Activated CD4-positive, CD25-positive, alpha-beta regulatory T cell treated with anti-CD3 and anti-CD28 coated beads, Interleukin-2, amount 50 U/mL, for 24 hours (primary cell): ENCODE measurements at regions not wholly inside any gene's neighbourhood (a gene's known extent, or its start where the extent isn't known, plus 50 kb on each side); places are given as distances from the start of the nearest gene placed in this dataset.

Experiments used
- ATAC-seq, 2 donors: fragments of 150-1000 bp; cut with Tn5 transposase; one replicate each; pipeline ENCODE4 v1.10.0; 2021; ENCODE audit warnings: mild to moderate bottlenecking in 1 of 2, moderate library complexity in 1 of 2

GRCh38 chr11:111019871-111020670 is 225.5 kb upstream of the POU2AF2 start:
- ATAC-seq: no peak

- no peak for ATAC-seq
Measured at GRCh38 chr11:111019451-111019850, 226.1 kb upstream of the POU2AF2 start.

DNA sequence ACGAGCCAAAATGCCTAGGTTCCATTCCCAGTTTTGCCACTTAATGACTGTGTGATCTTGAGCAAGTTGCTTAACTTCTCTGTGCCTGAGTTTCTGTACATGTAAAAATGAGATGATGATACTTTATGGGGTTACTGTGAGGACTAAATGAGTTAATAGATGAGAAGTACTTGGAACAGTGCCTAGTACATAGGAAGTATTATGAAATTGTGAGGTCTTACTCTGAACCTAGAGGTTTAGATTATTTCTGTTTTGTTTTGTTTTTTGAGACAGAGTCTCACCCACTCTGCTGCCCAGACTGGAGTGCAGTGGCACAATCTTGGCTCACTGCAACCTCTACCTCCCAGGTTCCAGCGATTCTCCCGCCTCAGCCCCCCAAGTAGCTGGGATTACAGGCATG is 227.0 kb upstream of the POU2AF2 start:
- no peak for ATAC-seq

- ATAC-seq: no peak
Measured at GRCh38 chr11:111012491-111012890, 233.0 kb upstream of the POU2AF2 start.

DNA sequence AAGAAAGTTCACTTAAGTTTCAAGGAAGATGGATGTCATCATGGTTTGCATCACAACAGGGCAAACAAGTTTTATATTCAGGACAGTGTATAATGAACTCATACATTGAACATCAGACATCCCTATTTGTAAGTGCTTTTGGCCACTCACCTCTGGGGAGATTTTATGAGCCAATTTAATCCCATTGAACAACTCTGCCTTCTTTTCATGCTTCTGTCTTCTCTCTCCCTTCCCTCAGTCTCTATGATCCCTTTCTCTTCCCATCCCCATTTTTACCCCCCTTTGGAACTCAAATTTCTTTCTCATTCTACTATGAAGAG is 234.3 kb upstream of the POU2AF2 start:
- ATAC-seq: no peak

DNA sequence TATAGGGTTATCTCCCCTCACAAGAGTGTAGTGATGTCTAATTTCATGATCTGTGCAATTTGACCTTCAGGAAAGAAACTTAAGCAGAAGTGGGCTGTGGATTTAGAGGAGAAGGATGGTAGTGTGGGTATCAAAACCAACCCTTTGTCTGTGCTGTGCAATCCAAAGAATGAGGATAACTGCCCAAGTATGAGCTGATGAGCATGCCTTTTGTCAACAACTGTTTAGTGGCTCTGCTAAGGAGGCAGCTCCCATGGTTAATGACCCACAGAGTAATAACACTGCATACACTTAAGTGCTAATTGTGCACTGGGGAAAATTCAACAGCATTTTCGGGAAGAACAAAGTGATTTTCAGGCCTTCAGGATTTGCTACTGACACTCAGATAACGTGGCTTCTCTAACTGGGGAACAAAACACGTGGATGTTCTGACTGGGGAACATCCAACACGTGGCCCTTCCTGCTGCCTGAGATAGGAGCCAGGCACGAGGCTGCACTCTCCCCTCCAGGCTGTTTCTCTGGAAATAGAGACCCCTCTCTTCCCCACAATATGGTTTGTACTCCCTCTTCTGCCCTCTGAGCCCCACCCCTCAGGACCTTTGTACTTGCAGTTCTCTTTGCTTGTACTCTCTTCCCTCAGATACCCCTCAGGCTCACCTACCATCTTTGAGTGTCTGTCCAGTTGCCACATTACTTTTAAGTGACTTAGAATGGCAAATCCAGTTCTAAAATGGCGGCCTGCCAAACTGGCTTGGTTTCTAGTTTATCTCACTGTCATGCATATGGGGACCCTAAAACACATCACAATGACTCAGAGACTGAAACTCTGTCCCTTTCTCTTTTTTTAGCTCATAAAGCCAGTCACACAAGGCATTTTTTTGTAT is 234.9 kb upstream of the POU2AF2 start:
- no peak for ATAC-seq

DNA sequence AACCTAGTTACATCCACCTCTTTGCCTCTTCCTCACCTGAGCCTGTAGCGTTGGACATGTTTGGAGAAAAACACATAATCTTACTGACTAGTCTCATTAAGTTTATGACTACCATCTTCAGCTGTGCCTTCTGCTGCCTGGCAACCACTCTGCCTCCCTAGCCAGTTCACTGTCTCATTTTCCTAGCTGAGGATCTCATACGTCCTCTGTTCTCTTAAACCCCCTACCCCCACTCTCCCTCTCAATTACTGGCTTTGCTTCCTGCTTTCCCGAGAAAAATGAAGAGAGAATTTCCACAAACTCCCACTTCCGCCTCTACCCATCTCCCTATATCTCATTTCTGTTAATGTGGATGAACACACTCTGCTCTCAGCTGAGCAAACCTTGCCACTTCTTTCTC is 239.3 kb upstream of the POU2AF2 start:
- ATAC-seq: no peak

- no peak for ATAC-seq
Measured at GRCh38 chr11:111001986-111002611, 243.4 kb upstream of the POU2AF2 start.

GRCh38 chr11:111001081-111001430 is 244.5 kb upstream of the POU2AF2 start:
- no peak for ATAC-seq

GRCh38 chr11:111000400-111001080 is 245.0 kb upstream of the POU2AF2 start:
- no peak for ATAC-seq

DNA sequence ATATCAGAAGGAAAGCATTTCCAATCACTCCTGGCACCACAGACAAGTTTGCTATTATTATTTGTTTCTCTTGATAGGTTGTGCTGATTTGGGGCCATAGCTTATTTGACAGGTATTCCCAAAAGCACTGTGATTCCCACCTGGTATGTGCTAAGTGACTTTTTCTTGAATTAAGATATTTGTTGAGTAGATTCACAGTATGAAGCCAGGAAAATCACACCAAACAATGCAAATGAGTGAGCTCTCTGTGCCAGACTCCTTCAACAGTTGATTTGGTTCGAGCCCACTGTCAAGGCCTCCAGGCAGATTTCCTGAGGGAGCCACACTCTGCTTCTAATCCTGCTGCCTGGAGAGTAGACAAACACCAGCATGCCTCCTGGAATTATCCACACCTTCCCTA is 253.0 kb upstream of the POU2AF2 start:
- no peak for ATAC-seq

DNA sequence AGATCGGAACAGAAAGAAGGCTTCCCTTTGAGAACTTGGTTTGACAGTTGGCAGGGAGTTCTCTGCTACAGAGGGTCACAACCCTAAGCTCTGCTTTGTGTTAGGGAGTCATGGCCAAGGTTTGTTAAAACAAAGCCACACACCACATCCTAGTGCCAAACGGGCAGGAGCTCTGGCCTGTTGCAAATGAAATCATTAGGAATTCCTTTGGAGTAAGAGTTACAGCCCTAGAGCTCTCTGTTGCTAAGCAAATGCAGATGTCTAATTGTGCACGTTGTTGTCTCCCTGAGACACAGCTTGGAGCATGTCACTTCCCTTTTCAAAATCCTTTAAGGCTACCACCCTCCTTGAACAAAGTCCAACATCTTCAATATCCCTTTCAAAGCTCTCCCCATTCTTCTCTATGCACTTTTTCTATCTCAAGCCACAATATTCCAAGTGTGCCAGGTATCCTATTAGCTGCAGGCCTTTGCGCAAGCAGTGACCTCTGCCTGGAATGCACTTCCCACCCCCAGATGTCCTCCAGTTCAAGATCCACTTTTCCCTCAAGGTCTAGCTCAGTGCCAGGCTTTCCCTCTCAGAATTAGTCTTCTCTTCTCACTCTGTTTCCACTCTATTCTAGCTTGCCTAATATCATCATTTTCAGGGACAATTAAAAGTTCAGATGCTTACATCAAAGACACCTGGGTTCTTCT is 253.7 kb upstream of the POU2AF2 start:
- ATAC-seq: no peak

- ATAC-seq: no peak
Measured at GRCh38 chr11:110990311-110990710, 255.2 kb upstream of the POU2AF2 start.

- no peak for ATAC-seq
Measured at GRCh38 chr11:110989428-110990133, 255.9 kb upstream of the POU2AF2 start.

DNA sequence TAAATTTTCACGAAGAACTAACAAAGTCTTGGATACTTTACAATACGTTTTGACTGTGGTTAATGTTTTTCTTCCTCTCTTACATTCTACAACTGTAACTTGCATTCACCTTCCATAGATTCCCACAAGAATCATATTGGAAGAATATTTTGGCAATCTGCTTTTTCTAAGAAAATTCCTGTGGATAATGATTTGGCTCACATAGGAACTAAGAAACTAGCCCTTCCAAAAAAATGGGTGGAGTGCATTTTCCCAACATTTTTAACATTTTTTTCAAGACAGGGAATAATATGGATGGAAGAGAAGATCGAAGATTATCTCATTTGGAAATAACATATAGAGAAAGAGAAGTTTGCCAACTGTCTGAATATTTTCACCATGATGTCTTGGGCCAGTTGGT is 256.9 kb upstream of the POU2AF2 start:
- ATAC-seq: no peak

GRCh38 chr11:110986016-110986415 is 259.5 kb upstream of the POU2AF2 start:
- no peak for ATAC-seq

DNA sequence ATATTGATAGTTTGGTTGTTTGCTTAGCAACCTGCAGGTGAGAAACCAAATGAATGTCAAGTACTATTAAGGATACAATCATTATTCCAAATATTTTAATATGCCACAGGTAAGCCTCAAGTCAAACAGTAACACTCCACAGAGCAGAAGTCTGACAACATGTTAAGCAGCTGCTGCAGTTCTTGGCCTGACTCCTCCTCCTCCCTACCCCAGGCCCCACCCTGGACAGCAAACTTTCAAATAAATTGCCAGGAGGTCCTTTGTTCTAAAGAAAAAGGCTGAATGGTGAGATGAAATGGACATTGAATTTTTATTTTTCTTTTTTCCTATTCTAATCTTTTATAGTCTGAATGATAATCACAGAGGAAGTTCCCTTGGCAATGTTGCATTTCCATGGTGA is 260.0 kb upstream of the POU2AF2 start:
- no peak for ATAC-seq

GRCh38 chr11:110984693-110985092 is 260.8 kb upstream of the POU2AF2 start:
- no peak for ATAC-seq

- ATAC-seq: no peak
Measured at GRCh38 chr11:110984147-110984546, 261.4 kb upstream of the POU2AF2 start.

GRCh38 chr11:110982214-110982613 is 263.3 kb upstream of the POU2AF2 start:
- no peak for ATAC-seq

- ATAC-seq: no peak
Measured at GRCh38 chr11:110979696-110980095, 265.8 kb upstream of the POU2AF2 start.

- ATAC-seq: no peak
Measured at GRCh38 chr11:110977661-110978060, 265.4 kb upstream of the ARHGAP20 start.
